ENCODE measurements at regions not wholly inside any gene's neighbourhood (a gene's known extent, or its start where the extent isn't known, plus 50 kb on each side); places are given as distances from the start of the nearest gene placed in this dataset.

DNA sequence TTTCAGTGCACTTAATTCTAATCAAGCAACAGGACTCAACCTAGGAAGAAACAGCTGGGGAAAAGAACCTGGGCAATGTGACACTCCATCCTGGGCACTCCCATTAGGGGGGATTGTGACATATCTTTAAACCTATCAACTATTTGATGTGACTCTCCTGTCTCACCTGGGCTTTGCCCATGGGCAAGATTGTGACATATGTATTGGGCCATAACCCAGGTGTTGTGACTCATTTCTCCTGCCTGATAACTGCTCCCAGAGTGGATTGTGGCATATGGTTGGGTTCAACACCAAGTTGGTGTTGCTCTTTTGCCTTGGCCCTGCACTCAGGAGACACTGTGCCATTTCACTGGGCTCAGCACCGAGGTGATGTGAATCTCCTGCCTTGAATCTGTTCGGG lies 82.6 kb downstream of the ZNF723 start:
- H3K27me3 ChIP-seq (replicated peaks in 1 of 7) = no peaks in the 10 kb centered on the region
- TF ChIP-seq POLR2AphosphoS5 (IDR thresholded peaks at IDR 0.05) = no peak
- TF ChIP-seq POLR2A (IDR thresholded peaks at IDR 0.05) = no peak
- TF ChIP-seq, protein P1, sequence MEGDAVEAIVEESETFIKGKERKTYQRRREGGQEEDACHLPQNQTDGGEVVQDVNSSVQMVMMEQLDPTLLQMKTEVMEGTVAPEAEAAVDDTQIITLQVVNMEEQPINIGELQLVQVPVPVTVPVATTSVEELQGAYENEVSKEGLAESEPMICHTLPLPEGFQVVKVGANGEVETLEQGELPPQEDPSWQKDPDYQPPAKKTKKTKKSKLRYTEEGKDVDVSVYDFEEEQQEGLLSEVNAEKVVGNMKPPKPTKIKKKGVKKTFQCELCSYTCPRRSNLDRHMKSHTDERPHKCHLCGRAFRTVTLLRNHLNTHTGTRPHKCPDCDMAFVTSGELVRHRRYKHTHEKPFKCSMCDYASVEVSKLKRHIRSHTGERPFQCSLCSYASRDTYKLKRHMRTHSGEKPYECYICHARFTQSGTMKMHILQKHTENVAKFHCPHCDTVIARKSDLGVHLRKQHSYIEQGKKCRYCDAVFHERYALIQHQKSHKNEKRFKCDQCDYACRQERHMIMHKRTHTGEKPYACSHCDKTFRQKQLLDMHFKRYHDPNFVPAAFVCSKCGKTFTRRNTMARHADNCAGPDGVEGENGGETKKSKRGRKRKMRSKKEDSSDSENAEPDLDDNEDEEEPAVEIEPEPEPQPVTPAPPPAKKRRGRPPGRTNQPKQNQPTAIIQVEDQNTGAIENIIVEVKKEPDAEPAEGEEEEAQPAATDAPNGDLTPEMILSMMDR (IDR thresholded peaks at IDR 0.05 in 8 of 11, conservative IDR thresholded peaks at IDR 0.05 in 3 of 11) = no peak
- intact Hi-C loops (cut with DNase I; ENCODE audit: low total_unique reads) = no loop called here
- 34 to 92% (median 78%) methylated on average over 2 of the region's 2 CpGs for WGBS, 5 donors
- peaks cover 0 to 74% (median 59%) of the 10 kb centered on the region in 8 donors for H3K9me3 ChIP-seq
- H3K4me1 ChIP-seq = no peaks in the 10 kb centered on the region
- no peaks in the 10 kb centered on the region for H3K36me3 ChIP-seq
- no peak overlapping the region for H3K27ac ChIP-seq
- no peak overlapping the region for H3K4me3 ChIP-seq
- no peak for DNase-seq

DNA sequence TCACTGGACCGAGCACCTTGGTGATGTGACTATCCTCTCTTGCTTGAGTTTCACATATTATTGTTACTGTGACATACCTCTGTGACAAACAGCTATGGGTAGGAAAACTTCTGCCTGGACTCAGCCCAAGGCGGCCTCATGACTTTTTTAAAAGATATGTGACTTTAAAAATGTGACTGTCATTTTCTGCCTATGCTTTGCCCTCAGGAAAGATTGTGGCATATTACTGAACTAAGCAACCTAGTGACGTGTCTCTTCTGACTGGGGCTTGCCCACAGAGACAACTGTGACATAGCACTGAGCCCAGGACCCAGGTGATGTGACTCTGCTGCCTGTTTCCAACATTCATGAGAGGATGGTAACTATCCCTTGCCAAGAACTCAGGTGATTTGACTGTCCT lies 84.8 kb downstream of the ZNF728 start:
- Histone ChIP-seq H3K27me3 (replicated peaks in 1 of 7) (no peaks in the 10 kb centered on the region), H3K36me3 (no peaks in the 10 kb centered on the region), H3K27ac (no peak overlapping the region), H3K9me3 (peaks cover 0 to 68% (median 47%) of the 10 kb centered on the region in 8 donors), H3K4me3 (no peak overlapping the region), H3K4me1 (no peaks in the 10 kb centered on the region)
- TF ChIP-seq, protein P1 (IDR thresholded peaks at IDR 0.05 in 8 of 11, conservative IDR thresholded peaks at IDR 0.05 in 3 of 11) = no peak
- TF ChIP-seq POLR2A (IDR thresholded peaks at IDR 0.05) (no peak), POLR2AphosphoS5 (IDR thresholded peaks at IDR 0.05) (no peak)
- WGBS, 5 donors = 46 to 75% (median 57%) methylated on average over 3 of the region's 3 CpGs
- intact Hi-C loops (cut with DNase I; ENCODE audit: low total_unique reads) = no loop called here
- no peak for DNase-seq

DNA sequence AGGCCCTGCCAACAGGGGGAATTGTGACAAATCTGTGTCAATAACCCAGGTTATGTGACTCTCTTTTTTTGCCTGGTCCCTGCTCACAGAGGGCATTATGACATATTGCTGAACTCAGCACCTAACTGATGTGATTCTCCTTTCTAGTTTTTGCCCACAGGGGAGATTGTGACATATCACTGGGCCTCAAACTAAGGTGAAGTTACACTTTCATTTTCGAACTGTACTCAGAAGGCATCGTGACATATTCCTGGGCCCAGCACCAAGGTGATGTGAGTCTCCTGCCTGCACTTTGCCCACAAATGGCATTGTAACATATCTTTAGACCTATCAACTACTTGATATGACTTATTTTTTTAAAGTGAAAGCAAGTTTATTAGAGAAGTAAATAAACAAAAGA lies 83.0 kb downstream of the ZNF728 start:
- H3K4me1 ChIP-seq = no peaks in the 10 kb centered on the region
- no peak overlapping the region for H3K4me3 ChIP-seq
- no peaks in the 10 kb centered on the region for H3K36me3 ChIP-seq
- H3K27ac ChIP-seq = no peak overlapping the region
- no peaks in the 10 kb centered on the region for H3K27me3 ChIP-seq (replicated peaks in 1 of 7)
- DNase-seq = no peak
- peaks cover 0 to 72% (median 40%) of the 10 kb centered on the region in 8 donors for H3K9me3 ChIP-seq
- TF ChIP-seq, protein P1 (IDR thresholded peaks at IDR 0.05 in 8 of 11, conservative IDR thresholded peaks at IDR 0.05 in 3 of 11) = no peak
- TF ChIP-seq POLR2A (IDR thresholded peaks at IDR 0.05) (no peak), POLR2AphosphoS5 (IDR thresholded peaks at IDR 0.05) (no peak)
- intact Hi-C loops (cut with DNase I; ENCODE audit: low total_unique reads) = no loop called here
- WGBS, 5 donors = 78 to 89% (median 86%) methylated on average over 2 of the region's 2 CpGs
